ENCODE measurements at regions not wholly inside any gene's neighbourhood (a gene's known extent, or its start where the extent isn't known, plus 50 kb on each side); places are given as distances from the start of the nearest gene placed in this dataset.
"Not testable (repeated sequence)": the region's sequence is repeated elsewhere in the genome, so short reads cannot be mapped to it uniquely, and the experiment has no call there.

DNA sequence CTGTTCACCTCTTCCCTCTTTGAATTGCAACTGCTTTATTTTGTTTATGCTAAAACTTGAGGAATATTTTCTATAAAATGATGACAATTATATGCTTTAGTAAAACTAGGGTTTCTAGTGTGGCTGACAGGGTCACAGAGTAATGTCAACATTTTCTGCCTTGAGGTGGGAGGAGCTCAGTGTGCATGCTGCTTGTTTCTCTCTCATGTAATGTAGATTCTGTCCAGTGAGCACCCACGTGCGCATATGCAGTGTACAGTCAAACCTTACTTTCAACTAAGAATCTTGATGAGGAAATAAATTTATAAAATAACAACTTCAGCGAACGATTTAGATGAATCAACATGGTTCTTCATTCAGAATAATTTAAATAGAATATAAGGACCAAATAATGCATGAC, 603.9 kb downstream of the PCDH17 start:
- no peak for DNase-seq

DNA sequence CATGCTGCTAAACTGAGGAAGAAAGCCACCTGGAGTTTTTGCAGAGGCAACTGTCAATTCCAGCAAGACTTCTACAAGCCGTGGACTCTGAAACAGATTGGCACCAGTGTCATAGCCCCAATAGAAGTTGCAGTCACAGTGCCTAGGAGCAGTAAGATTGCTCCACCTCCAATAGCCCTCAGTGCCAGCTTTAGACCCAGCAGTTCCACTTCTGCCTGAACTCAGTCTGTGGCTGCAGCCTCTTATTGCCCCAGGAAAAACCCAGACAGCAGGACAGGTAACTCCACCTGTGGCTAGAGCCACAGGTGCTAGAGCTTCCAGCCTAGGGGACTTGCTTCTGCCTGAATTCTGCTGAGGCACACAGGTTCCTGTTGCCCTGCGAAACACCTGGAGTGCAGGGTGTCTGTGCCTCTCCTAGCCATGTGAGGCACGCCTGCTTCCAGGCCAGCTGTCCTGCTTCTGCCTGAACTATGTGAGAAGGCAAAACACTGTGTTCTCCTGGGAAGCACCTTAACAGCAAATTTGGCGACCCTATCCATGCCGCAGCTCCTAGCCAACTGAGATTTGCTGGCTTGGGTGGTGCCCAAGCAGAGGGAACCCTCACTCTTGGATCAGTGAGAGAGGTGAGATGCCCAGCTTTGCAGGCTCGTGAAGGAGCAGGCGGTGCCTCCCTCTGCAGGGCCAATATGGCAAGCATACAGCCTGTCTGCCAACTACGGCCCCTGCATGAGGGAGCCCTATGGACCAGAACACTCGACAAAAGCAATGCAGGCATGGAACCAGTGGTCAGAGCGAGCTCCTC, 607.6 kb downstream of the PCDH17 start:
- DNase-seq = no peak

DNA sequence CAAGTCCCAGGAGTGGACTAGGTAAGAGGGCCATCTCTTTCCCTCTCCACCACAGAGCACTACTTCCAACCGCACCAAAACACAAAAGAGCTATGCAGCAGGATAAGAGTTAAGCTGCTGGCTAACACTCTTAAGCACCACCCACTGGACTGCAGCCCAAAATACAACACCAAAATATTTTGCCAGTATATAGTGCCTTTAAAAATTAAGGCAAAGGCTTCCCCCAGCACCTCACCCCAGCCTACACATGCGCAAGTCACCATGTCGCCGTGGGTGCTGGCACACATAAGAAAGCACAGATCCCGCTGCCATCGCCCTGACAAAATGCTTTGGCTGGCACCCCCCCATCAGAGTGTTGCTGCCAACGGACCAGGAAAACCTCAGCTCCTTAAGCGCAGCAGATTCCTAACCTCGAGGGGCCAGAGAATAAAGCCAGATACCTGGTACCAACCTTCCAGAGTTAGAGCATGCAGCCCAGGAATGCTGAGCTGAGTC, 608.3 kb downstream of the PCDH17 start:
- no peak for DNase-seq

DNA sequence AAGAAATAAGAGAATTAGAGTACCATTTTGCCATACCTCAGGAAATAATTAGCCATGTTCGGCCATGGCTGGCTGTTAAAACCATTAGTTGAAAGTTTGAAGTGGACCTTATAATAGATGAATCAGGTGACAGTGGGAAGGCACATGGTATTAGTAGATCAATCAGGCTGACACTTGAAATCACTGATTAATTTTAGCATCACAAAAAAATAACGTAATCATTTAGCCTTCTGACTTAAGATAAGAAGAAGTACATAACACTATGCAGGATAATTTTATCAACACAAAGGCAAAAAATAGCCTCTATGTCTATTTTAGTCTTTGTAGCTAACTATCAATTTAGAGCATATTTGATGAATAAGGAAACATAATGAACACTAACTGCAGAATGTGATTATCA, 615.5 kb downstream of the PCDH17 start:
- no peak for DNase-seq

DNA sequence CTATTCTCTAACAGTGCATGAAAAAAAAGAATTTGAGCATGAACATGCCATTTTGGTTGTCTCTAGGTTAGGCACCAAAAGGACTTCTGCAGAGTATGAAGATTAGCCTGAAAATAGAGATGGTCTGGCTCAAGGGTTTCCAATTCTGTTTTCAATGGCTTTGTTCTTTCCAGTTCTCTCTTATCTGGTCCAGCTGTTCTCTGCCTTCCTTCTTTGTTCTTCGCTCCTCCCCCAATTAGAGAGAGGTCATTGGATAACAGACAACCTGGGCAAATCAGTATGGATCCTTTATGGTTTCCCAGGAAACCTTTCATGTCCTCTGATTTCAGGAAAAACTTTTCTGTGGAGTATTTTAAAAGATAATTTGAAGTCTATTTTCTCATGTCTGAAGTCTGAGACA, 623.4 kb downstream of the PCDH17 start:
- no peak for DNase-seq

DNA sequence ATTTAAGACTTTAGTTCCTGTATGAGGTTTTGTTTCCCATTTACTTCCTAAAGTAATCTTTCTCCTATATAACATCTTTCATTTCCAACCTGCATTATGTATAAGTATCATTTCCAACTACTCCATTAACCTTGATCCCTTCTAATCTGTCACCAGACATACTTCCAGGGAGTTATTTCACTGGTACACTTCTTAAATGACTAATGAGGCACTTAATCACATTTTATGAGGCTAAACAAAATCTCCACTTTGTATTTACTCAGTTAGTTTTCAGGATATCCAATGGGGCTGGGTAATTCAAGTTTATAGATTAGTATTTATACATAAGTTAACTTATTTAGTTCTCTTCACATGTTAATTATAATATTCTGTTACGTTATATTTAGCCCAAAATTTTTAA, 634.7 kb downstream of the PCDH17 start:
- no peak for DNase-seq

DNA sequence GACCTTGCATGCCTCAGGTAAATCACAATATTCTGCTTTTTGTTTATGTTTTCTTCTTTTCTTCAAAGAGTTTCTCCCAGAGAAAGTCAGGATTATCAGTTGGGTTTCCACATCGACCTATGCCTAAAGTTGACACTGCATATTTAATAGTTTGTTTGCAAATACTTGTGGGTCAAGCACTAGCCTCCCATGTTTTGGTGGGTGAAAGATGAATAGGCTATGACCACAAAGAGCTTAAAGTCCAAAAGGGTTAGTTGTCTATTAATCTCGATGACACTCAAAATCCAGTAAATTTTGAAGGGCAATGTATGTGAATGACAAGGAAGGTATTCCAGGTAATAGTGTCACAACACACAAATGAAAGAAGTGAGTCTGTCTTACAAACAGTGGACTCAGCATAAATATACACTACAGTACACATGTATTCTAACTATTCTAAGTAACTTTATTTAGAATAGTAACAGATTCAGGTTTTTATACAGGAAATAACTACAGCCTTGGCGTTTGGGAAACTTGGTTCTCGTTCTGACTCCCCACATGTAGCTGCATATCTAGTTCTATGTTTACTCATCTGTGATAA, 667.1 kb downstream of the PCDH17 start:
- no peak for DNase-seq

DNA sequence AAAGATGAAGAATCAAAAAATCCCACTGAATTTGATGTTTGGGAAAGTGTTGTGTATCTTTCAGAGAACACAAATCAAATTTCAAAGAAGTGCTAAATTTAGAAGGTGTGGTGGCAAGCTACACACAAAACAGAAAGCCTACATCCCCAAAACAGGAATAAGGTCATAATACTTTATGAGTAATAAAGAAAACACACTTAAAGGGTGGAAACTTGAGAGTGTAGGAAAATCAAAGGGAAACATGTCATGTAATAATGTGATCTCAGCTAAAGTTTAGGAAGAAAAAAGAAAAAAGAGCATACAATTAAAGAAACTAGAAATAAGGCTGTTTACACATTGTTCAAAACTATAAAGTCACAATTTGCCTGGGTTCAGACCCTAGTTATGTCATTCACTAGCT, 668.7 kb downstream of the PCDH17 start:
- no peak for DNase-seq

DNA sequence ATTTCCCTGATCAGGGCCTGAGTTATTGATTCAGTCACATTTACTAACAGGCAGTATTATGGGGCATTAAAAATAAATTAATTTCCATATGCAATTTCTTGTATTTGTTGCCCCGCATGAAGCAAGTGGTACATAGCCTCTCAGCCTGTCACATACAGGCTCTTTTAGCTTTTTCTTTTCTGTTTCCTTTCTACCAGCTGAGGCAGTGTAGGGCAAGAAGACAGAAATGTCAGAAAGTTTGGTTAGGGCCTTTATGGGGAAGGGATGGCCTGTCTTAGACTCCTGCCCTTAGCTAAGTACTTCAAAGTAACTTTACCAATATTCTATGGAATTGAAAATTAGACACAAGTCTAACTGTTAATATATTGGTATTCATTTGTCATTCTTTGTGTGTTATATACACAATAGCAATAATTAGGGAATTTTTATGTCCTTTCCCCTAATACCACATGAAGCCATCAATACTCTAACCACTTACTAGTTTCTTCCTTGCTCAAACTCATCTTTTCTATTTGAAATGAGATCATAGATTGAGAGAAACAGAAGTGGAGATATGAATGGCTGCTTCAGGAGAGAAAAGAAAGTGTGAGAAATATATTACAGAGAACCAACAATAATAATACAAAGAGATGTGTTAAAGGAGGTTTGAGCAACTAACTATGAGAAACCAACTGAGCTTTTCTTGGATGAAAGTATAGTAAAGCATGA, 669.6 kb downstream of the PCDH17 start:
- no peak for DNase-seq

DNA sequence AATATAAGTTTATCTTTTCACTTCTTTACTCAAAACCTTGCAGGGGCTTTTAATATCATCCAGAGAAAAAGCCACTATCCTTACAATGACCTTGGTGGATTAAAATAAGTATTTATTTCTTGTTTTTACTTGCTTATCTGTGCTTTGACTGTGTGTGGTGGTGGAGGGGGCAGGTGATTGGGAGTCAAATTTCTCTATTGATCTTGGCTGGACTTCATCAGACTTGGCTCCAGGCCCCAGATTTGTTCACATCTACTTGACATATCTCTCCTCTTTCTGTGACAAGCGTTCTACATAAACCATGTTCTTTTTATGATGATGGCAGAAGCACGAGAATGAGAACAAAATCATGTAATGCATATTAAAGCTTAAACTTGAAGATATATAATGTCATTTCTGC, 670.8 kb downstream of the PCDH17 start:
- DNase-seq = no peak

DNA sequence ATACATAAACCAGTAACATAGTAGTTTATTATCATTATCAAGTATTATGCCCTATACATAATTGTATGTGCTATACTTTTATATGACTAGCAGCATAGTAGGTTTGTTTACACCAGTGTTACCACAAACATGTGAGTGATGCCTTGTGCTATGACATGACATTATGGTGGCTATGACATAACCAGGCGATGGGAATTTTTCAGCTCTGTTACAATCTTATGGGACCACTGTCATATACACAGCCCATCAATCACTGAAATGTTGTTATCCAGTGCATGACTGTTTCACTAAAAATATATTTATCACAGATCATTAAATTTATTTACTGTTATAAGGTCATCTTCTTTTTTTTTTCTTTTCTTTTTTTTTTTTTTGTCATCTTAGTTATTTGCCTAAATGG, 674.5 kb downstream of the PCDH17 start:
- no peak for DNase-seq

DNA sequence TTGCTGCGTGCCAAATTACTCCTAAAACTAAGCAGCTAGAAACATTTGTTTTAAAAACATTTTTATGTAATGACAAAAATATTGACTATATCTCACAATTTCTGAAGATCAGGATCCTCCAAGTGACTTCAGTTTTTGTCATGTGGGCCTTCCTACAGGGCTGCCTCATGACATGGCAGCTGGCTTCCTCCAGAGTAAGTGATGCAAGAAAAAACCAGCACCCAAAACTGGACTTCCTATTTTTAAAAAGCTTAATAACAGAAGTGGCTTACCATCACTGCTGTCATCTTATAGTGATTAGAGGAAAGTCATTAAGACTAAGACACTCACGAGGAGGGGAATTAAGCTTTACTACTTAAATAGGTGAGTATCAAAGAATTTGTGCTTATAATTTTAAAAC, 681.7 kb downstream of the PCDH17 start:
- DNase-seq = no peak

DNA sequence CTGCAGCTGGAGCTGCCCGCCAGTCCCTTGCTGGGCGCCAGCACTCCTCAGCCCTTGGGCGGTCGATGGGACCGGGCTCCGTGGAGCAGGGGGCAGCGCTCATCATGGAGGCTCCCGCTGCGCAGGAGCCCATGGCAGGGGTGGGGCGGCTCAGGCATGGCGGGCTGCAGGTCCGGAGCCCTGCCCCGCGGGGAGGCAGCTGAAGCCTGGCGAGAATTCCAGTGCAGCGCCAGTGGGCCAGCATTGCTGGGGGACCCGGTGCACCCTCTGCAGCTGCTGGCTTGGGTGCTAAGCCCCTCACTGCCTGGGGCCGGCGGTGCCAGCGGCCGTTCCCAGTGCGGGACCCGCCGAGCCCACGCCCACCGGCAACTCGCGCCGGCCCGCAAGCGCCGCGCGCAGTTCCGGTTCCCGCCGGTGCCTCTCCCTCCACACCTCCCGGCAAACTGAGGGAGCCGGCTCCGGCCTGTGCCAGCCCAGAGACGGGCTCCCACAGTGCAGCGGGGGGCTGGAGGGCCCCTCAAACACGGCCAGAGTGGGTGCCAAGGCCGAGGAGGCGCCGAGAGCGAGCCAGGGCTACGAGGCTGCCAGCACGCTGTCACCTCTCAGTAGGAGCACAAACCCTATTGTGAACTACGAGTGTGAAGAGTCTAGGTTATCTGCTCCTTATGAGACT, 687.1 kb downstream of the PCDH17 start:
- DNase-seq = no peak

DNA sequence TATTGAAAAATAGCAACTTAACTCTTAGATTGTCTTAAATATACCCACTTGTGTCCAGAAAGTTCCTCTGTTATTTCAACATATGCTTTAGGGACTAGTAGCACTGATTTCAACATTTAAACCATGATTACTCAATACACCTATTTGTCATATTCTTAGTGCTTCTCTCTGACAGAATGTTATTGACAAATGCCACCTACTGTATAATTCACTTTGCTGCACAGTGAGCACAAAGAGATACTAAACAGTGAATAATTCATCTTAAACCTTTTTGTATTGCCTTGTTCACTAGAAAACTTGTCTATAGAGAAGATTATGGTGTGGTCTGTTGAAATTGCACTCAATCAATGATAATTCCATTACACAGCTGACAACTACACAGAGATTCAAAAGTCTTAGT, 692.6 kb downstream of the PCDH17 start:
- no peak for DNase-seq

DNA sequence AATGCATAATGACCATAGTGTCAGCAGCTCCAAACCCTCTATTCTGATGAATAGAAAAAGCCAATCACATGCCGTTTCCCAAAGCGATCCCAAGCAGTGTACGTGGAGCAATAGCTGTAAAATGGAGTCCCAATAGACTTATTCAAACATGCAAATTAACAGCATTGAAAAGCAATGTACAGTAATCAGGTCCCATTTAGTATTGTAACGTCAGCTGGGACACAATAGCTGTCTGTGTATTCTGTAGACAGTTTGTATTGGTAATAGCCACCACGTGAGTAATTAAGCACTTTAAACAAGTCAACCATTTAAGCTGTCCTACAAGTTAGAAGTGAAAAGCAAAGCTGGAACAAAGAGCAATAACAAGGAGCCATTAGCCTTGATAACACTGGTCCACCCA, 698.2 kb downstream of the PCDH17 start:
- DNase-seq = no peak

DNA sequence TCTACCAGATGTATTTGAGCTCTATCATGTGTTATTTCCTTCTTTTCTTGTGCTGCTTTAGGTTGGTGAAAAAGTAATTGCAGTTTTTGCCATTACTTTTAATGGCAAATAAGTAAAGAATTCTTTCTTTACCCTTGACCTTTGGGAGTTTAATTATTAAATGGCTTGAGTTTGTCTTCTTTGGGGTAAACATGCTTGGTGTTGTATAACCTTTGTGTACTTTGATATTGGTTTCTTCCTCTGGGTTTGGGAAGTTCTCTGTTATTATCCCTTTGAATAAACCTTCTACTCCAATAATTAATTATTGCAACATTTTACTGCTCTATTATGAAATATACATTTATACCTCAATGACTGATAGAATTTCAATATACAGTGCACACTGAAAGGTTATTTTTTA, 709.4 kb downstream of the PCDH17 start:
- DNase-seq = no peak

DNA sequence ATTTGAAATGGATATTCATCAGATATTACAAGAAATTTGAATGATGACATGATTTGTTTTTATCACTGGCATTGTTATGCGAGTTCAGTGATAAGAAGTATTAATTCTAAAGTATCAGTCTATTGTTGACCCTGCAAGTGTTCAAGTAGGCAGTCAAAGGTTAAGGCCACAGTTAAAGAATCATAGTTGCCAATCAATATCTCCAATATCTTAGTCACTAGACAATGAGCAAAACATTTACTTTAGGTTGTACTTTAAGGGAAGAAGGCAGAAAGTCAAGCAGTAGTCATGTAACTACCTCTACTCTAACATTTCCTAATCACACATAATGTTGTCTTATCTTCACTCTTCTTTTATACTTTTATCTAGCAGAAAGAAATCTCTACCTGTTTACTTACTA, 709.8 kb downstream of the PCDH17 start:
- no peak for DNase-seq

DNA sequence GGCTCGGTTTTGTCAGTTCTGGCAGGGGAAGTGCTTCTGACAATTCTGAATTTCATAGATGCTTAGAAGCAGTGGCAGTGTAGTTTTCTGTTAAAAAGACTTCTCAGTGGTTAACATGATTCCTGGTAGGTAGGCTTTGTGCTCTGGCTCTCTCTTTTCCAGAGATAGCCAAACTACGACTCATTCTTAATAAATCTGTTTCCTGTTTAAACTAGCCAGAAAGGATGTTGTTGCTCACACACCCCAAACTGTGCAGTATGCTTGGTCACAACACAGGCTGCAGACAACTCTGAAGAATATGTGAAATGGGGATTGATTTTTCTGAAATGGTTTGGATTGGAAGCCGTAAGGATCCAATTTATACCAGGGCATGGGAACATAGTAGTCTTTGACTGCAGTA, 711.5 kb downstream of the PCDH17 start:
- no peak for DNase-seq

DNA sequence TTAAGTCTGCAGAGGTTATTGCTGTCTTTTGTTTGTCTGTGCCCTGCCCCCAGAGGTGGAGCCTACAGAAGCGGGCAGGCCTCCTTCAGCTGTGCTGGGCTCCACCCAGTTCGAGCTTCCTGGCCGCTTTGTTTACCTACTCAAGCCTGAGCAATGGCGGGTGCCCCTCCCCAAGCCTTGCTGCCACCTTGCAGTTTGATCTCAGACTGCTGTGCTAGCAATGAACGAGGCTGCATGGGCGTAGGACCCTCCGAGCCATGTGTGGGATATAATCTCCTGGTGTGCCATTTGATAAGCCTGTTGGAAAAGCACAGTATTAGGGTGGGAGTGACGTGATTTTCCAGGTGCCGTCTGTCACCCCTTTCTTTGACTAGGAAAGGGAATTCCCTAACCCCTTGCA, 720.6 kb downstream of the PCDH17 start:
- DNase-seq = not testable (repeated sequence)

DNA sequence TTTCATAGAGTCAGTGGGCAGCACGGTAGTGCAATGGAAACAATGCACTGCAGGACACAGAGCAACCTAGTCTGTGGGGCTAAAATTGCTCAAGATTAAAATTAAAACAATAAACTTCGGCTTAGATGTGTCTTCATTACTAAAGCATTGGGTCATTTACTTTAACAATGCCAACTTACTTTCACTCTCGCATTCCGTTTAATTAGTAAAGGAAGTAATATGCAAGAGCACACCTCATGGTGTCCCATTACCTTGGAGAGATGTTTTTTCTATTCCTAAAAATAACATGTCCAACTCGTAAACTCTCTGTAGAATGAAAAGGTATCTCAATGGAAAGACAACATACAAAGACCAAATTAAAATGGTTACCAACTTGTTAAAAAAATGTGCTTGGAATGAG, 738.4 kb downstream of the PCDH17 start:
- DNase-seq = no peak

DNA sequence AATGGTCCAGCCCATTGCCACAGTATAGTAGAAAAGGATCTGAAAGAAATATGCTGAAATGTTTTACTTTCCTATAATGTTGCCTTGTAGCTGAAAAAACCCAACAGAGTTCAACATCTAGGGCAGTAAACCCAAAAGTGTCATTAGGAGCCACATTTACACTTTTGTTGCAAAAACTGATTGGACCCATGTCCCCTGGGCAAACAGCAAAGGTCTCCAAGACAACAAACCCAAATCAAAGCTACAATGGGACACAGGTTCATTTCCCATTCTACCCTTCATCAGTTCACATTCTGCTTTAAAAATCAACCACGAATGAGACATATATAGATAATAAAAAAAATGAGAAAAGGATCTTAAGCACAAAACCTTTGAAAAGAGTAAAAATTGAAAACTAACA, 744.8 kb downstream of the PCDH17 start:
- no peak for DNase-seq

DNA sequence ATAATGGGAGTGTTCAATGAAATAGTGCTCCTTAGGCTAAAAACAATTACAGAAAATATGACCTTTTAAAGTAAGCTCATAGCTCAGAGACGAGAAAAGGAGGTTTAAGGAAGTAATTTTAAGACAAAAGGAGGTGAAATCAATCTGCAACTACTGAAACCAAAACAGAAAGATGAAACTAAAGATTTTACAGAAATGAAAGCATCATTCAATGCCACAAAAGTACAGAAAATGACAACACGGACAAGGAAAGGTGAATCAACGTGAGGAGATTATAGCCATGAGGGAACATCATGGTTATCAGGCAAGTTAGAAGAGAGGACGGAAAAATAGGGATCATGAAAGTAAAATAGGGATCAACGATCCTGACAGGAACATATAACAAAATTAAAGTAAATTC, 745.2 kb downstream of the PCDH17 start:
- DNase-seq = no peak

DNA sequence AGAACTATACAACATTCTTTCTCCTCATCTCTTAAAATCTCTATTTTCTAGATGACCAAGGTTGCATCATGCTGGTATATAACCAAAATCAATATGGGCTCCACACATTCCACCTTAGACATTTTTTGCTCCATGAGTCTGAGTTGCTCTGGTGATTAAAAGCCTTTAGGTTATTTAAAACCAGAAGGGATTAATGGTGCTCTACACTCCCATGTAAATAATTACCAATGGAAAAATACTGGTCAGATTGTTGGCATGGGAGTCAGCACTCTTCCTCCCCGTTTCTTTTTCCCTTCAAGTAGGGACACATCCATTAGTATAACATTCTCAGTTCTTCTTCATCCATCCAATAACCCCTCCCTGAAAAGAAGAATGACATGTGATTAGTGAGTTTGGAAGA, 747.7 kb downstream of the PCDH17 start:
- DNase-seq = no peak

DNA sequence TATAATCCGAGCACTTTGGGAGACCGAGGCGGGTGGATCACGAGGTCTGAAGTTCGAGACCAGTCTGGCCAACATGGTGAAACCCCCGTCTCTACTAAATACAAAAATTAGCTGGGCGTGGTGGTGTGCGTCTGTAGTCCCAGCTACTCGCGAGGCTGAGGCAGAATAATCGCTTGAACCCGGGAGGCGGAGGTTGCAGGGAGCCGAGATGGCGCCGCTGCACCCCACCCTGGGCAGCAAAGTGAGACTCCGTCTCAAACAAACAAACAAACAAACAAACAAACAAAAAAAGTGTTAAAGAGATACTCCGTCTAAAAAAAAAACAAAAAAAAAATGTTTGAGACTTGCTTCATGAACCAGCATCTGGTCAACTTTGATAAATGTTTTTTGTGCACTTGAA, 753.8 kb downstream of the PCDH17 start:
- DNase-seq = not testable (repeated sequence)
